ENCODE measurements at regions not wholly inside any gene's neighbourhood (a gene's known extent, or its start where the extent isn't known, plus 50 kb on each side); places are given as distances from the start of the nearest gene placed in this dataset.

- no peak overlapping the region for H2AFZ ChIP-seq
- H3K36me3 ChIP-seq (ENCODE audit: low read depth): no peaks in the 10 kb centered on the region
- no peaks in the 10 kb centered on the region for H3K79me2 ChIP-seq (ENCODE audit: low read depth)
- BruUV-seq (replicated peaks): no TSS peak
- H3K9me2 ChIP-seq (ENCODE audit: insufficient read depth): no peaks in the 10 kb centered on the region
- TF ChIP-seq EZH2 (IDR thresholded peaks at IDR 0.05; ENCODE audit: low read depth): no peak
- TF ChIP-seq CTCF (conservative IDR thresholded peaks at IDR 0.05): no peak
- no peak overlapping the region for H3K27ac ChIP-seq
- intact Hi-C loops (cut with micrococcal nuclease; ENCODE audit: unreplicated experiment): no loop called here
- no peak for DNase-seq
- no peaks in the 10 kb centered on the region for H3F3A ChIP-seq (ENCODE audit: insufficient read depth, low read depth)
- no peaks in the 10 kb centered on the region for H3K27me3 ChIP-seq (ENCODE audit: insufficient read depth, low read depth)
- POLR2A ChIA-PET (ENCODE audit: unreplicated experiment): interaction anchor here (0.6 kb wide), 1 partner anchor 51 kb away, joined by 8 read pairs; no protein-coding TSS in a partner anchor
- CTCF ChIA-PET: interaction anchor here (0.6 kb wide), 1 partner anchor 130 kb away, joined by 4 read pairs; no protein-coding TSS in a partner anchor
- no peak overlapping the region for H3K4me2 ChIP-seq
- no peaks in the 10 kb centered on the region for H3K9me3 ChIP-seq (ENCODE audit: insufficient read depth, low read depth)
- H3K4me3 ChIP-seq: no peak overlapping the region
- no peaks in the 10 kb centered on the region for H3K4me1 ChIP-seq (replicated peaks; ENCODE audit: insufficient read depth)
- H4K20me1 ChIP-seq (ENCODE audit: insufficient read depth): no peaks in the 10 kb centered on the region
Observed at GRCh38 chr5:10831419-10831818, 70.4 kb upstream of the DAP start.

DNA sequence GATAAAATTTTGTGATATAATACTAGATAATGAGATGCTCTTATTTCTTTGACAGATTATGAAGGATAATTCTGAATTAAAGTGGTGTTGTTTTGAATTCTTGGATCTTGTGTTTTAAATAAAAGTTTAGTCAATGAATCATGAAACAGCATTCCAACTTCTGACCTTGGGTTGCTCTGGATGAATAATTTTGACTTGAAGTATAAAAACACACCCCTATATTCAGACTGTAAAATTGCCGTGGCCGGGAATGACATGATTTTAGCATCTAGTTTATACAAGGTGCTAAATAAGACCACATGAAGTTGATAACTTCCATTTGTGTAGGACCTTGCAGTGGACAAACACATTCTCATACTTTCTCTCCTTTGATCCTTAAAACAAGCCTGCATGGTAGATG lies 67.2 kb upstream of the DAP start:
- no peaks in the 10 kb centered on the region for H3K36me3 ChIP-seq (ENCODE audit: low read depth)
- H3K27me3 ChIP-seq (ENCODE audit: insufficient read depth, low read depth): no peaks in the 10 kb centered on the region
- H3K9me3 ChIP-seq (ENCODE audit: insufficient read depth, low read depth): no peaks in the 10 kb centered on the region
- ChIA-PET POLR2A (ENCODE audit: unreplicated experiment) (no interaction called here), CTCF (no interaction called here)
- no peak overlapping the region for H3K27ac ChIP-seq
- BruUV-seq (replicated peaks): no TSS peak
- no peaks in the 10 kb centered on the region for H3K9me2 ChIP-seq (ENCODE audit: insufficient read depth)
- no peaks in the 10 kb centered on the region for H3K79me2 ChIP-seq (ENCODE audit: low read depth)
- intact Hi-C loops (cut with micrococcal nuclease; ENCODE audit: unreplicated experiment): no loop called here
- no peak overlapping the region for H3K4me3 ChIP-seq
- H3F3A ChIP-seq (ENCODE audit: insufficient read depth, low read depth): no peaks in the 10 kb centered on the region
- TF ChIP-seq EZH2 (IDR thresholded peaks at IDR 0.05; ENCODE audit: low read depth) (no peak), CTCF (conservative IDR thresholded peaks at IDR 0.05) (no peak)
- no peak overlapping the region for H2AFZ ChIP-seq
- no peaks in the 10 kb centered on the region for H4K20me1 ChIP-seq (ENCODE audit: insufficient read depth)
- no peak for DNase-seq
- no peak overlapping the region for H3K4me2 ChIP-seq
- no peaks in the 10 kb centered on the region for H3K4me1 ChIP-seq (replicated peaks; ENCODE audit: insufficient read depth)

DNA sequence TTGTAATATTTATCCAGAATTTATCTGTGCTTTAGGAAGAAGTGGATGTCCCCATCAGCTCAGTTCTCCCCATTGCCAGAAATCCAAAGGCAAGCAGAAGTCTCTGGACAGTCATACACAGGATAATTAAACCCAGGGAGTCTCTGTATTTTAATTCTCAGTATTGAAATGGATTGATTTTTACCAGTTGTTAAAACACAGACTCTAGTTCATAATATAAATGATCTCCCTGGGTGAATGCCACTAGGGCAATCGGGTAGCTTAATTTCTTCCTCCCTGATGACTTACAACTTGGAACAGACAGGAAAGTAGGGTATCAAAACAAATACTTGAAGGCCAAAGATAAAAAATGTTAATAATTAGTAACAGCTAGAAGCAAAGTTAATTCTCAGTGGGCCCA lies 66.5 kb upstream of the DAP start:
- no peaks in the 10 kb centered on the region for H3K4me1 ChIP-seq (replicated peaks; ENCODE audit: insufficient read depth)
- no peaks in the 10 kb centered on the region for H3K9me2 ChIP-seq (ENCODE audit: insufficient read depth)
- no peaks in the 10 kb centered on the region for H3F3A ChIP-seq (ENCODE audit: insufficient read depth, low read depth)
- no peaks in the 10 kb centered on the region for H3K27me3 ChIP-seq (ENCODE audit: insufficient read depth, low read depth)
- intact Hi-C loops (cut with micrococcal nuclease; ENCODE audit: unreplicated experiment): no loop called here
- H2AFZ ChIP-seq: no peak overlapping the region
- H3K27ac ChIP-seq: no peak overlapping the region
- DNase-seq: no peak
- no peaks in the 10 kb centered on the region for H3K9me3 ChIP-seq (ENCODE audit: insufficient read depth, low read depth)
- H3K4me3 ChIP-seq: no peak overlapping the region
- CTCF ChIA-PET: no interaction called here
- no peaks in the 10 kb centered on the region for H4K20me1 ChIP-seq (ENCODE audit: insufficient read depth)
- no peak overlapping the region for H3K4me2 ChIP-seq
- TF ChIP-seq EZH2 (IDR thresholded peaks at IDR 0.05; ENCODE audit: low read depth) (no peak), CTCF (conservative IDR thresholded peaks at IDR 0.05) (no peak)
- no TSS peak for BruUV-seq (replicated peaks)
- no peaks in the 10 kb centered on the region for H3K79me2 ChIP-seq (ENCODE audit: low read depth)
- no peaks in the 10 kb centered on the region for H3K36me3 ChIP-seq (ENCODE audit: low read depth)
- POLR2A ChIA-PET (ENCODE audit: unreplicated experiment): no interaction called here
